A673 (cell line): ENCODE measurements at regions not wholly inside any gene's neighbourhood (a gene's known extent, or its start where the extent isn't known, plus 50 kb on each side); places are given as distances from the start of the nearest gene placed in this dataset.

Experiments used
- BruUV-seq: library from RNA; stranded (reverse); fragments of 400-500 nt; replicated peaks from 2 replicates; lab custom pipeline; 2021; lab: Mats Ljungman, UMichigan
- CTCF ChIA-PET: fragments of 300-600 bp; sonication (Branson Sonifier 250); formaldehyde crosslinking; loops from one replicate; lab custom pipeline; 2022; ENCODE audit warnings: antibody characterized with exemption; lab: Charles Lee
- POLR2A ChIA-PET: fragments of 300-600 bp; sonication (Branson Sonifier 250); formaldehyde crosslinking; loops from one replicate; lab custom pipeline; 2022; ENCODE audit warnings: antibody characterized with exemption; ENCODE audit not compliant: low non-redundant PET; lab: Charles Lee
- DNase-seq: peaks from one replicate; pipeline ENCODE4 v3.0.0-alpha.2; 2015; ENCODE audit warnings: low spot score
- H3K27ac ChIP-seq: fragments of 200-600 bp; sonication (generic); 2 replicates; pipeline ENCODE4 v1.5.1; 2016; ENCODE audit warnings: mixed run types, low read depth, mild to moderate bottlenecking, mixed read lengths, antibody characterized with exemption, low read length; ENCODE audit not compliant: poor library complexity, severe bottlenecking
- H3K27me3 ChIP-seq: fragments of 200-600 bp; sonication (generic); replicated peaks from 2 replicates; pipeline ENCODE4 v1.6.1; 2017; ENCODE audit warnings: mixed run types, low read depth, mild to moderate bottlenecking, mixed read lengths, antibody characterized with exemption, low read length; ENCODE audit not compliant: insufficient read depth, poor library complexity
- H3K36me3 ChIP-seq: fragments of 200-600 bp; sonication (generic); 2 replicates; pipeline ENCODE4 v1.6.1; 2016; ENCODE audit warnings: mixed run types, mild to moderate bottlenecking, mixed read lengths, antibody characterized with exemption, low read length; ENCODE audit not compliant: insufficient read depth, poor library complexity, severe bottlenecking
- H3K4me1 ChIP-seq: fragments of 200-600 bp; sonication (generic); 2 replicates; pipeline ENCODE4 v1.6.1; 2017; ENCODE audit warnings: mixed run types, mild to moderate bottlenecking, mixed read lengths, antibody characterized with exemption, low read length; ENCODE audit not compliant: insufficient read depth, poor library complexity, severe bottlenecking
- H3K4me3 ChIP-seq: fragments of 200-600 bp; sonication (generic); 2 replicates; pipeline ENCODE4 v1.5.1; 2016; ENCODE audit warnings: low read depth, mixed run types, mild to moderate bottlenecking, mixed read lengths, low read length; ENCODE audit not compliant: poor library complexity, severe bottlenecking
- H3K9me3 ChIP-seq: fragments of 200-600 bp; sonication (generic); 2 replicates; pipeline ENCODE4 v1.6.1; 2016; ENCODE audit warnings: mixed run types, low read depth, mild to moderate bottlenecking, mixed read lengths, antibody characterized with exemption, low read length; ENCODE audit not compliant: poor library complexity, severe bottlenecking
- EZH2 ChIP-seq: fragments of 200-600 bp; sonication (generic); IDR thresholded peaks from 2 replicates; pipeline ENCODE4 v1.6.1; 2017; ENCODE audit warnings: borderline replicate concordance, low read depth, mild to moderate bottlenecking, mixed read lengths, antibody characterized with exemption, low read length; ENCODE audit not compliant: poor library complexity, severe bottlenecking
- intact Hi-C: fragments of 100-400 bp; cut with micrococcal nuclease; formaldehyde crosslinking; loops from one replicate; pipeline ENCODE4 v1.10.0; 2022; ENCODE audit not compliant: unreplicated experiment
- TF ChIP-seq, protein P1 (sequence below): fragments of 300-800, 200-600 bp; sonication (generic); conservative IDR thresholded peaks from 2 replicates; pipeline ENCODE4 v1.5.1; 2017; ENCODE audit warnings: low read depth, mild to moderate bottlenecking, antibody characterized with exemption, low read length, moderate library complexity, mixed read lengths

DNA sequence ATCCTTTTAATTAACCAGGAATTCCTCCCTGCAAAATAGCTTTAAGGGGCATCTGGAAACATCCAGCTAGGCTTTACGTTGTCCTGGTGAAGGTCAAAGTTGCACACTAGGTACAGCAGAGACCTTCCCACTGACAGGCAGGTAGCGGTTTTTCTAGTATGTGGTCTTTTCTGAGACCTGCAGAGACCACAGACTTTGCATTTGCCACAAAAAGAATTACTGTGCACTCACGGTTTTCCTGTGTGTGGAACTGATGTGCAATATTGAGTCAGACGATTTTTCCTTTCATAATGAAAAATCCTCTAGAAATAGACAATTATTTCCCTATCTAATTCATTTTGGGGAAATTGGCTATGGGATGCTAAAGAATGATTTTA lies 417.0 kb upstream of the ADAMTSL1 start:
- ChIA-PET CTCF (no interaction called here), POLR2A (no interaction called here)
- intact Hi-C loops: no loop called here
- H3K4me3 ChIP-seq: no peak overlapping the region
- no TSS peak for BruUV-seq
- H3K27me3 ChIP-seq: no peaks in the 10 kb centered on the region
- no peaks in the 10 kb centered on the region for H3K9me3 ChIP-seq
- no peak for DNase-seq
- TF ChIP-seq, protein P1, sequence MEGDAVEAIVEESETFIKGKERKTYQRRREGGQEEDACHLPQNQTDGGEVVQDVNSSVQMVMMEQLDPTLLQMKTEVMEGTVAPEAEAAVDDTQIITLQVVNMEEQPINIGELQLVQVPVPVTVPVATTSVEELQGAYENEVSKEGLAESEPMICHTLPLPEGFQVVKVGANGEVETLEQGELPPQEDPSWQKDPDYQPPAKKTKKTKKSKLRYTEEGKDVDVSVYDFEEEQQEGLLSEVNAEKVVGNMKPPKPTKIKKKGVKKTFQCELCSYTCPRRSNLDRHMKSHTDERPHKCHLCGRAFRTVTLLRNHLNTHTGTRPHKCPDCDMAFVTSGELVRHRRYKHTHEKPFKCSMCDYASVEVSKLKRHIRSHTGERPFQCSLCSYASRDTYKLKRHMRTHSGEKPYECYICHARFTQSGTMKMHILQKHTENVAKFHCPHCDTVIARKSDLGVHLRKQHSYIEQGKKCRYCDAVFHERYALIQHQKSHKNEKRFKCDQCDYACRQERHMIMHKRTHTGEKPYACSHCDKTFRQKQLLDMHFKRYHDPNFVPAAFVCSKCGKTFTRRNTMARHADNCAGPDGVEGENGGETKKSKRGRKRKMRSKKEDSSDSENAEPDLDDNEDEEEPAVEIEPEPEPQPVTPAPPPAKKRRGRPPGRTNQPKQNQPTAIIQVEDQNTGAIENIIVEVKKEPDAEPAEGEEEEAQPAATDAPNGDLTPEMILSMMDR: no peak
- no peak for TF ChIP-seq EZH2
- no peaks in the 10 kb centered on the region for H3K4me1 ChIP-seq
- H3K36me3 ChIP-seq: no peaks in the 10 kb centered on the region
- H3K27ac ChIP-seq: no peak overlapping the region

DNA sequence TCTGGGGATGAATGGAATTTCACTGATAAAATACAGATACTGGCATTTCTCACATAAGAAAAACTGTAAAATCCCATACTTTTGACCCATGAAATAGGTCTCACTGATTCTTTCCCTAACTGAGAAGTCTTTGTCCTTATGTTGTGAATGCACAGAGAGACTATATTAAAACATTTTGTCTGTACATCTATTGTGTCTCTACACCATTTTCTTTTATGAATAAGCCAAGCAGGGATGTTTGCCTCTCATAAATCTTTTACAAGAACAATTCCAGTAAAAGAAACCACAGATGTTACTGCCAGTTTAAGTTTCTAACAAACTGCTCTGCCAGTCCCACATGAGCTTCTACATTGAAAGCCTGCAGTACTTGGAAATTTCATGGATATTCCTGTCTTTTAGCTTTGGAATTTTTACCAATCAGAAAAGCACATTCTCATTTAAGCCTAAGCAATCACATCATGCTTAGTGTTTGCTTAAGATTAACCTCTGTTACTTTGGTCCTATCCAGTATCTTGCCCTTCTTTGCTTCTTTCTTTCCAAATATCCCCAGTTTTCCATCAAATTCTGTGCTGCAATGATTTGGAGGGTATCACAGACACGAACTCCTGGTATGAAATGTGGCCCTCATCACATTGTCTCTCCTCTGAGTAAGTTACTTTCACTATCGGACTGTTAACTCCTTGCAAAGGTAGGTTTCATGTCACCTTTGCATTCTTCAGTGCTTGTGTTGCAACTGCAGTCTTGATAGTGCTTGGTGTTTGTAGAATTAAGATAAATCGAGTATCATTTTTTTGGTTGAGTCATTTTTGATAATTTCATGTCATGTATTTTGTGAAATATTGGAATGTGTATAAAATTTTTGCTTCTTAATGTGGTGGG lies 415.1 kb upstream of the ADAMTSL1 start:
- Histone ChIP-seq H3K27me3 (no peaks in the 10 kb centered on the region), H3K4me3 (no peak overlapping the region), H3K27ac (no peak overlapping the region), H3K36me3 (no peaks in the 10 kb centered on the region), H3K9me3 (no peaks in the 10 kb centered on the region), H3K4me1 (no peaks in the 10 kb centered on the region)
- ChIA-PET POLR2A (no interaction called here), CTCF (no interaction called here)
- intact Hi-C loops: no loop called here
- TF ChIP-seq EZH2: no peak
- TF ChIP-seq, protein P1: no peak
- no peak for DNase-seq
- BruUV-seq: no TSS peak

DNA sequence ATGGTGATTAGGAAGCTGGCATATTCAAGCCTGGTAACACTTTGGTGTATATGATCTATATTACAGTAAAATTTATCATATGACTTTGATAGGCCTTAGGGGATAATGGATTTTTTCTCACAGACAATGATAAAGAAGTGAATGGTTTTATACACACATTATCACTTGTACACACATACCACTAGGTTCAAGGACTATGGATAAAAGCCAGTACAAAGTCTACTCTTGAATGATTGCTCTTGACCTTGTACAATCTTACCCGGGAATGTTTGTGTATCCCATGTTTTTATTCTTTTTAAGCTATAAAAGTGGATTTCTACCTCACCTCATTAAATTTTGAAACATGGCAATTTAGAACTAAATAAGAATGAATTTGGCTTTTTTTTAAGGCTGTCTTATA lies 414.5 kb upstream of the ADAMTSL1 start:
- Histone ChIP-seq H3K4me1 (no peaks in the 10 kb centered on the region), H3K27ac (no peak overlapping the region), H3K9me3 (no peaks in the 10 kb centered on the region), H3K36me3 (no peaks in the 10 kb centered on the region), H3K4me3 (no peak overlapping the region), H3K27me3 (no peaks in the 10 kb centered on the region)
- ChIA-PET CTCF (no interaction called here), POLR2A (no interaction called here)
- intact Hi-C loops: no loop called here
- no peak for DNase-seq
- TF ChIP-seq EZH2: no peak
- TF ChIP-seq, protein P1: no peak
- no TSS peak for BruUV-seq
